Inflammatory macrophage treated with lipopolysaccharide for 4 hours (primary cell): ENCODE measurements at regions not wholly inside any gene's neighbourhood (a gene's known extent, or its start where the extent isn't known, plus 50 kb on each side); places are given as distances from the start of the nearest gene placed in this dataset.

Experiments used
- DNase-seq: peaks from one replicate; pipeline ENCODE4 v3.0.0-alpha.2; 2020

DNA sequence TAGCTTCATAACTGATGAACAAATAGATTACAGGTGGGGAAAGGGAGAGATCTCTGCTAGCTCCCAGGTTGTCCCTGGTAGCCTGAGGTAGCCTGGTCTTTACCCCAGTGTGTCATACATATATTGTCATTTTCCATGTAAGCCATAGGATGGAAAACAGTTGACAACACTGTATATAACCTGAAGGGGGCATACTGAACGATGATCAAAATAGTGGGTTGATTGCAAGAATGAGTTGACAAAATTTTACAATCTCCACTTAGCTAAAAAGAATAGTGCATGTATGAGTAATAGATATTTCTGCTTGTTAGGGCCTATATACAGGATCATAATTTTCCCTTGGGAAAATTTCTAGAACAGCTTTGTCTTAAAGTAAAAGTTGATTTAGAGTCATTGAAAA, 304.1 kb upstream of the HAND2 start:
- peak; percentile 5 for DNase-seq

DNA sequence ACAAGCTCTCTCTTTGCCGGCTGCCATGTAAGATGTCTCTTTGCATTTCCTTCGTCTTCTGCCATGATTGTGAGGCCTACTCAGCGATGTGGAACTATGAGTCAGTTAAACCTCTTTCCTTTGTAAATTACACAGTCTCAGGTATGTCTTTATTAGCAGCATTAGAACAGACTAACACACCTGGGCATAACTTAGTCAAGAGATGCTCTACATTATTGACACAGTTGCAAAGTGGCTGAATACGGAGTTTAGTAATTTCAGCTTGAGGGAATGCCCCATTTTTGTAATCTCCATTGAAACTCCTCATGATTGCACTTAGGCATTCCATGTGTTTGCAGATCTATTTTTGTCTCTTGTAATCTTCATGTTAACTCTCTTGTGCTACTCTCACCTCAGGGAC, 299.5 kb upstream of the HAND2 start:
- DNase-seq, result no peak

DNA sequence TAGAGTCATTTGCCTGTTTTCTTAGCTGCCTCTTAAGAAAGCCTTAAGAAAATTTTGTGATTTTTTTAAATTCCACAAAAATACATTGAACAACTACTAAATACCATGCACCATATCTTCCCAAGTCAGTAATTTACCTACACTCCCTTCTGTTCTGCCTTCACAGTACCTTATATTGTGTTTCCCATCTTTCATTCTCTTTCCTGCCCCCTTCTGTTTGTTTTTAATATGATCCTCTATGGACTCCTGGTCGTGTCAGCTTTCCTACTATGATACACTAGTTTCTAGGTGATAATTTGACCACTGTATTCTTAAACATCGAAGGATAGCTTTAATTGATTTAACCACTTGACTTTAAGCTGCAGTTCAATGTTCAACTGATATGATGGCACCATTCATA, 297.7 kb upstream of the HAND2 start:
- DNase-seq, result no peak

DNA sequence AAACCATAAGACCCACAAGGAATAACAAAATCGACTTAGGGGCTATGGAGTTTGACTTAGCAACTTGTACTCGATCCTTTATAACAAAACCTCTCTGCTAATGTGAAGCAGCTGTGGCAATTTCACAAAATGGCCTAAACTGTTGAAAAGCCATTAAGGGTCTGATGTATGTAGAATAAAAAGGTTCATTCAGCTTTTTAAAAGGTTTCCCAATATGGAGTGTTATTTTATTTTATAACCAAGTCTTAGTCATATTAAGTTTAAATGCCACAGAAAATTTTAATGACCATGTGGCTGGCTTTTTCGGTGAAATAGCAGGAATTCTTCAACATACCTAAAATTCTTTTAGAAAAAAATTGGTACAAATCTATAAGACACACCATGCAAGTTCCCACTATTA, 291.8 kb upstream of the HAND2 start:
- no peak for DNase-seq

DNA sequence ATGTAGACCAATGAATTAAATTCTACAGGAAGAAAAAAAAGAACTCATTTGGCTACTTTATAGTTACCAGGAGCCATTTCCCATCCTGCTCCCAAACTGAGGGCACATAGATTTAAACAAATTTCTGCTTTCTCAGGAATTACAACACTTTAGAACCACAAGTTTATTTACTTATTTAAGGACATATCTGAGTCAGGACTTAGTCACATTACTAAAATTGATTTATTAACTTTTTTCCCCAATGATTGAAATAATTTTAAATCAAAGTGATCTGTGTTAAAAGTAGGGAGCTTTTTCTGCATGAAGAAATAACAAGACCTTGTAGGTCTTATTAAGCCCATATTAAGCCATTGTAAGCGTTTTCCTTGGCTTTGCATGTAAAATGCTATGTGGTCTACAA, 291.0 kb upstream of the HAND2 start:
- no peak for DNase-seq

DNA sequence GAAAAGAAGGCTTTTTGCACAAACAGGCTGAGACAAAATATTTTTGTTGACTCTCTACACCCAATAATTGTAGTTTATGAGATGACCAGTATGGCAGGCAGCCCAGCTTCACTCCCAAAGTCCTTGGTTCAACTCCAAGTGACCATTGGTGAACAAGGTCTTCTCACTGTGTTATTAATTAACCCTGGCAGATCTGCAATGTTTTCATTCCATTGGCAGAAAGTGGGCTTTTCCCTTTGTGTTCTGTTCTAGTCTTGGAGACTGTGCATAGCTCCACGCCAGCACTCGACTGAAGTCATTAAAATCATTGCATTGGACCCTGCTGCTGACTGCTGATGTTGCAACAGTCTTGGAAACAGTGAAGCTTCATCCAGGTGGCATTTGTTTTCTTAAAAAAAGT, 277.3 kb upstream of the HAND2 start:
- DNase-seq, result no peak

DNA sequence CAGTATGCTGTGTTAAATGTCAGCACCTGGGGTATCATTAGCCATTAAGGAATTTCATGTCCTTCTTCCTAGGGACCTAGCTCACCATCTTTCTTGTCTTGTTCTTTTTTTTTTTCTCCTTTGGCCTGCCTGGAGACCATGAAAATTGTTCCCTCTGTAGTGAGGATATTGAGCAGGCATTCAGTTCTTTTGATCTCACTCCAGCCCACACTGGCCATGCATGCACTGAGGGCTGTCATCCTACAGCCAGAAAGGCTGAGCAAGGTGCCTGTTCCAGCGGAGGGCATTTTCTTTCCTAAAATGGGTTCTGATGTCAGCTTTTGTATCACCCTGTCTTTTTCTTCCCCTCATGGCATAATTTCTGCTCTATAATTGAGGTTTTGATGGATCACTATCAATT, 275.9 kb upstream of the HAND2 start:
- no peak for DNase-seq

DNA sequence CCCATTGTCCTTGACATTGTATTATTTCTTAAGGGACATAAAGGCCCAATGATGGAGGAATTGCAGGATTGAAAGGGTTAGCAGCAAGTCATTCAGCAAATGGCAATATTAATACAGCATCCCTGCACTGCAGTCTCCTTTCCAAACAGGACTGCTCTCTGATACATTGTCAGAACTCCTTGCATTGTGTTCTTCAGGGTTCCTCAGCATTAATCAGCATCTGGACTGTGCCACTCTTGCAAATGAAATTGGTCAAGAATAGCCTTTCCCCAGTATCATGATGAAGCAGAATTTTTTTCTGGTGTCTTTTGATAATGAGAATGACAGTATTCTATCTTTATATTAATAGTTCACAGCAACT, 272.6 kb upstream of the HAND2 start:
- no peak for DNase-seq

DNA sequence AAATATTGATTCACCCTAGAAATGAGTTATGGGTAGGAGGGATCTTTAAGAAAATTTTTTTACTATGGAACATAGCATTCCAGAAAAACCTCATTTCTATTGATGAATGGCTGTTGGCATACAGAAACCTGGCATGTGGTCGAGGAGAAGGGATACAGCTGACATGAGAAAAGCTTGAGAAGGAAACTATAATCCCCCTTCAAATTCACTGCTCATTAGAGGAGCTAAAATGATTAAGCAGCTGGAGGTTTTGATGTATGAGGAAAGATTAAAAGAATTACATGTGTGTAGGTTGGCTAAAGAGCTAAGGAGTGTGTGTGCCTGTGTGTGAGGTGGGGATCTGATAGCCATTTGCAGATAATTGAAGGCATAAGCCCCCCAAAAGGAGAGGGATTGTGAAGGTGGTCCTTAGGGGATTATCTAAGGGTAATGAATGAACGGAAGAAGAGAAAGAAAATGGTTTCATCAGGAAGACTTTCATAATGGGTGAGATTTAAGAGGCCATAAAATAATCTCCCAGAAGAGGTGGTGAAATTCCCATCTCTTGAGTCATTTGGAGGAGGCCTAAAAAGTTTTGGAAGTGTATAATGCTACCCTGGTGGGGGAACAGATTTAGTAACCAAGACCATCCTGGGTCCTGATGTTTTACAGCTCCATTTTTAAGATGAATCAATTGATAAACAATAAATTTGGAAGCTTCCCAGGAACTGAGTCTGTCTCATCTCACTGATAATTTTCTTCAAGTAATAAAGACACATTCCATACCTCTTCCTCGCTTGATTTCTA, 272.0 kb upstream of the HAND2 start:
- DNase-seq, result no peak

DNA sequence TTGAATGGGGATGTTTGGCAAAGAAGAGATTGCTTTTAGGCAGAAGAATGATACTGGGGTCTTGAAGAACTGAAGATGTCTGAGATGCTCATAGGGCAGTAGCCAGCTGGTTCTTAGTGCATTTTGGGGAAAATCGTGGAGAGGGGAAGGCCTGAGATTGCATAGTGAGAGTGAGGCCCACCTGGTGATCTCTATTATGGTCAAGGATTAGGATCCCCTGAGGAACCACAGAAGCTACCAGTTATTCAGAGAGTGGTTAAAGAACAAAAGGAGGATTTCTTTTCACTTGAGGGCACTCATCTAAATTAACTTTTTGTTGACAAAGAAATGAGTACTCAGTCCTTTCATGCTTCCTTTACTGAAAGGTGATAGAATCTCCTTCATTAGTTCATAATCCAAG, 271.3 kb upstream of the HAND2 start:
- DNase-seq, result no peak

DNA sequence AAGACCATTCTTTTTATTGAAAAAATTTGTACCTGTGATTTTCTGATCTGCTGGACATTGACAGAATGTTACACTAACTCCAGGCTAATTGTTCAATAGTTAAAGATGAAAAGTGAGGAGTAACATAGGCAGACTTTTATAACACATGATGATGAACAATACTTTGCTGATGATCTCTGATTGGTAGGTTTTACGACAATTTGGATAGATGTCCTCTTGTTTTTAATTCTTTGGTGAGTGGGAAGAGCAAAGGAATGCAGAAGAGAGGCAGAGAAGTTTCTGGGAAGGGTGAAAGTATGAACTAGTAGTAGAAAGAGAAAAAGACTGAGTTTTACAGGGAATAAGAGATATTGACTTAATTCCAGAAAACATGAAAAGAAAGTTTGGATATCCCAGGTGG, 267.3 kb upstream of the HAND2 start:
- no peak for DNase-seq

DNA sequence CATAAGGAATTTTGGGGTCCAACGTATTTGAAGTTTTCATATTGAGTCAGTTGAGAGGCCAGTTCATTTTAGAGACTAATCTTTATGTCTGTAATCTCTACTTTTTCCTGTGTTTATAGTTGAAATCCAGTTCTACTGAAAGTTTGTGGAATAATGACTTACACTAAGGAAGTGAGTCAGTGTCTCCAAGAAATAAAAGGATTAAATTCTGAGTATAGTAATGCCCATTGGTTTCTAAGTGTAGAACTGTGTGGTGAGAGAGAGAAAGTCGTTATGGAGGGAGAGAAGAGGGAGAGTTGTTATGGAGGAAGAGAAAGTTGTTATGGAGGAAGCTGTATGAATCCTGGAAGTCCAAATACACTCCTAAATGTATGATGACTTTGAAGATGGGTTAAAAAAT, 264.6 kb upstream of the HAND2 start:
- no peak for DNase-seq

DNA sequence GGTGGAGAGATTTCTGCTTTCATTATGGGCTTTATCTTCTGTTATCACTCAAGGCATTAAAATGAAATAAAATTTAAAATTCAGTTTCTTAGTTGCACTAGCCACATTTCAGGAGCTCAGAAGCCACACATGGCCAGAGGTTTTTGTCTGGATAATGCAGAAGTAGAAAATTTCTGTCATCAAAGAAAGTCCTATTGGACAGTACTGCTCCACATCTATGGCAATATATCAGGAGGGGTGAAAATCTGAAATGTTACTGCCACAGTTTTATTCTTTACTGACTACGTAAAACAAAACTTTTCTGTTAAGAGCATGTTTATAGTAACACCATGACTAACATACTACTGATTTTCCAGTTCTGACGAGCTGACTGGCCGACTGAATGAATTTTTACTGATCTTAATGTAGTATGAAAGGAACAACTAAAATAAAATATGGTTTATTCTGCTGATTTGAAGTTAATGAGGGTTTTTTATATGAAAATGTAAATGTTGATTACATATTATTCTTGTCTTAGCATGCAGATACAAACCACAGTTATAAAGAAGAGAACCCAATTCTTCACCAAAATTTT, 264.0 kb upstream of the HAND2 start:
- no peak for DNase-seq

DNA sequence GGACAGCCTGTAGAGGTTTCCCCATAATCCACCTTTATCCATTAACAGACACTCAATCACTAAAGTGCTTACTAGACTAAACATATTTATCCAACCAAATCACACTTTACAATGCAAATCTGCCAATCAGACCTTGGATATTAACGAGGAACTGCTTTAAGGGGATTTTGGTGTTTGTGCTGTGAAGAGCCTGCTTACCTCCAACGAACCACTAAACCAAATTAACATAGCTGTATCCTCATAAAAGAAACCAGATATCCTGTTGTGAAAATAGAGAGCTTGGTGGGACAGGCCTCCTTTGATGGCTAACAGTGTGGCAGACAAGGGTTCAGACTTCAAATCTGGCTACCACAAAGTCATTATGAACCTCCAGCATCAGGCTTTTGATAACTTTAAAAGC, 252.6 kb upstream of the HAND2 start:
- DNase-seq, result no peak

DNA sequence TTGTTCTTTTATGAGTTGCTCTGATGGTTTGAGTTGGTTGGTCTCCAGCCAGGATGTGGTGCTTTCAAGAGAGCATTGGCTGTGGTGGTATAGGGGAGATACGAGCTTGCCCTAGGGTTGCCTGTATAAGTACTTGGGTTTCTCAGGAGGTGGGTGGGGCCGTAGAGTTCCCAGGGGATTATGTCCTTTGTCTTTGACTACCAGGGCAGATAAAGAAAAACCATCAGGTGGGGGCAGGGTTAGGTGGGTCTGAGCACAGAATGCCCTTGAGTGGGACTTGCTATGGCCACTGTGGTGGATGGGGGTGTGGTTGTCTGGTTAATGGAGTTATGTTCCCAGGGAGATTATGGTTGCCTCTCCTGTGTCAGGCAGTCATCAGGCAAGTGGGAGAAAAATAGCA, 247.9 kb upstream of the HAND2 start:
- DNase-seq, result no peak

DNA sequence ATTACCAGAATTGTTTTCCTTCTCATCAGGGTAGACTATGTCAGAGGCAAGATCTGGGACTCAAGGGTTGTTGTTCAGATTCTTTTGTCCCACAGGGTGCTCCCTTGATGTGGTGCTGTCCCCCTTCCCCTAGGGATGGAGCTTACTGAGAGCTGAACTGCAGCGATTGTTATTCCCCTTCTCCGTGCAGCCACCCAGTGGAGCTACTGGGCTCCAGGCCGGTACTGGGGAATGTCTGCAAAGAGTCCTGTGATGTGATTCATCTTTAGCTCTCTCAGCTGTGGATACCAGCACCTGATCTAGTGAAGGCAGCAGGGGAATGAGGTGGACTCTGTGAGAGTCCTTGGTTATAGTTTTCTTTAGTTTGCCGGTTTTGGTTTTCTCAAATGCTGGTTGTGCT, 247.4 kb upstream of the HAND2 start:
- no peak for DNase-seq

DNA sequence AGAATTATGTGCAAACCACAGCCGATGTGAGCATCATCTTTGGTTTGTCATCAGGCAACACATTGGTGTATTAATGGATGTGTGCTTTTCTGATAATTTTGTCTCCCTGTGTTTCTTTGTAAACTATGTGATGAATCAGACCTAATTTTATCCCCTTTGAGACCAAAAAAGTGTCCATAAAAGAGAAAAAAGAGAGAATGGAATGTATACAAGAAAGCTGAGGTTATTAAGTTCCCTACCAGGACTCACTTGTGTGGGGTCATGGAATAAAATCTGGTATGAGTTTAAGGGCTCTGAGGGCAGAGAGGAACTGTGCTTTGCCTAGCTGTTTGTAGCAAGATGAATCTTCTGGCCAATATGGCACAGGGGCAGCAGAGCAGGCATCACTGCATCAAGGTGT, 239.5 kb upstream of the HAND2 start:
- DNase-seq, result no peak

DNA sequence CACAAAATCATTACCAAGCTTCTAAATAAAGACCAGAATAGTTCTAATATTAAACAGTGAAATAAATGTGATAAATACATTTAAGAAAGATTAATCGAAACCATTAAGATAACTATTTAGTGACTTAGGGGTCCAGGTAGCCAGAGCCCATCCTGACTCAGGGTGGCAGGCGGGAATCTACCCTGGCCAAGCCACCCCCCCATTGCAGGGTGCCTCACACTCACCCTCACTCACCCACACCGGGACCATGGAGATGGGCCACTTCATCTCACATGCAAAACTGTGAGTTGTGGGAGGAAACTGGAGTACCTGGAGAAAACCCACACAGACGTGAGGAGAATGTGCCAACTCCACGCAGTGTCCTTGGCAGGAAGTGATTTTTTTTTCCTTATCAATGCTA, 237.6 kb upstream of the HAND2 start:
- no peak for DNase-seq

DNA sequence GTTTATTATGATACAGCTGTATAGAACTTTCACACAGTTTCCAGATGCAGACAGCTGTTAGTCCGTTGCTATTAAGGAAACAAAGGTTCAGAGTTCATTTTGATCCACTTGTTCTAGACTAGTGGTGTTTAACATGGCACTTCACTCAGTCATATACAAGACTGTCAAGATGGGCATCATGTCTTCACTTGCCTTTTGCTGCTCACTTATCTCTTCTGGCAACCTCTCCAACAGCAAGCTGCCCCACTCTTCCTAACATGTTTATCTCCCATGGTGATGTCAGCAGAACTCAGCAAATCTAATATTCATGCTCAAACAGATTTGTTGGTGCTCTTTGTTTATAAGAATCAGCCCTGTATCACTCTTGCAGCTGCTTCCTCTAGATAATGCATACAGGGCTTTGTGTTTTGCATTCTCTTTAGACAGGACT, 236.2 kb upstream of the HAND2 start:
- DNase-seq, result no peak

DNA sequence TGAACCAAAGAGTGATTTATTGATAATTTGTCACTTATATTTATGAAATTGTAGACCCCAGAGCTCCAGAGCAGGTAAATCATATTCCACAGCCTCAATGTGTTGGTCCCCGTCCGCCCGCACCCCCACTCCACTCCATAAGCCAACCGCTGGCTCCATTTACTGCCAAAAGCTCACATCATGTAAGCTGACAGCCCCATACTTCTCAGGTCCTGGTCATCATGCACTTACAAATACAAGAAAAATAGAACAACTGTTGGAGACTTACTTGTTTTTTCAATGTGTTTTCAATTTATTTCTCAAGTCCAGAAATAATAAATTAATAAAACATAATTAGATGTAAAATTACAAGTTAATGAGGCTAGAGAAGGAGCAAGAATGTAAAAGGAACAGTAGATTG, 235.7 kb upstream of the HAND2 start:
- no peak for DNase-seq

DNA sequence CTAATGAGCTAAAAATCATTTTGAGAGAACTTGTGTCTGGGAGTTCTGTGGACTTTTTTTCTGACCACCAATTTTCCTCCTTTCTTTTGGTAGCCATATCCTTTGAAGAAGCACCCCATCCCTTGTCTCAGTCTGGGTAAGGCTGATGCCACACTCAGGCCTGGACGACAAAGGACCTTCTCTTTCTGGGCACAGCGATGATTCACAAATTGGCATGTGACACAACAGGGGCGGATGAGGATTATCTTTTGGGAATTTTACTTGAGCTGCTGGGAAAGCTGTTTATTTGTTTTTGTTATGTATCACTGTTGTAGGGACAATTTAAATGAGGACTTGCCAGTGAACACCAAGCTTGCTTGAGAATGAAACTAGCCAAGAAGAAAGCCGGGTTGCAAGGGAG, 233.4 kb upstream of the HAND2 start:
- no peak for DNase-seq

DNA sequence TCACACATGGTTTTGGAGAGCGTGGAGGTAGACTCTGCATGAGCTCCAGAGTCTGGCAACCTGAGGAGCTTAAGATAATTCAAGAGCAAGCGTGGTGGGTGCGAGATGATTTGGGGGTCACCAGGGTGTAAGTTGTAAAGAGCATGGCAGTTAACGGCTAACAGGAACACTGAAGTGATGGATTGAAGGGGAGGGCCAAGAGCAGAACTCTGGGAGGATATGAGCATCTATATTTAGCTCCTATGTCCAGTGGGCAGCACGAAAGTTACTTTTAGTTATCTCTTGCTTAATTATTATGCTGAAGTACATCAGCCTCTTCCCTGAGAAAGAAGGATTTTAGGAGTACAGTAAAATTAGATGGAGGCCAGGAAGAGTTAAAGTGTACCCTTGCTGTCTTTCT, 231.9 kb upstream of the HAND2 start:
- DNase-seq, result no peak

DNA sequence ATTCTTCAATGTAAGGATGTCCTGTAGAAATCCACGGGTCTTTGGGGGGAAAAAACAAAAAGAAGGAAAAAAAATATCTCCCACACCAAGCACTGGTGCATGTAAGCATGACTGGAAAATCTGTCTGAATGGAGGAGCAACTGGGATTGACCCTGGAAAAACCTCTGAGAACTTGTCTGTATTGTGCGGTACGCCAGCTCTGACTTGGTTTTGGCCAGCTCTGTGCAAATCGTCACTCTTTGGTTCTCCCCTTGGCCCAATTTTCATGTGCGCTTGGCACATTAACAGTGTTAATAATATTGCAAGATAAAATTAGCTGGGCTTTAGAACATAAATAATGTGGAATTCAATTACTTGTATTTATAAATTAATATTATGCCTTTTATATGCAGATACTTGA, 231.2 kb upstream of the HAND2 start:
- no peak for DNase-seq

DNA sequence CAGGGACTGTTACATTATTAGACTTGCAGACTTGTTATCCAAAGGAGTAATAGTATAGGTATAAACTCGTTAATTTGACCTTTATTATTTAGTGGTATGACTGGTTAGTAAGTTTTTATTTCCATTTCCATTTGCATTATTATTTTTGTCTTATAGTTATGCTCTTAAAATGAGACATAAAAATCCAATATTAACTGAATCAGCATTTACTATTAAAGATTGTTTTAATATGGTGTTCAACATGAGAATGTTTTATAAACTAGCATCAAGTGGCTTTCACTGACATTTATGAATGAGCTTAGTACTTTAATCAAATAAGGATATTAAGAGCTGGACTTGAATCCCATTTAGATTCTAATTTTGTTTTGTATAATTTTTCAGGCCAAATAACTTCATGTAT, 228.1 kb upstream of the HAND2 start:
- DNase-seq, result no peak

DNA sequence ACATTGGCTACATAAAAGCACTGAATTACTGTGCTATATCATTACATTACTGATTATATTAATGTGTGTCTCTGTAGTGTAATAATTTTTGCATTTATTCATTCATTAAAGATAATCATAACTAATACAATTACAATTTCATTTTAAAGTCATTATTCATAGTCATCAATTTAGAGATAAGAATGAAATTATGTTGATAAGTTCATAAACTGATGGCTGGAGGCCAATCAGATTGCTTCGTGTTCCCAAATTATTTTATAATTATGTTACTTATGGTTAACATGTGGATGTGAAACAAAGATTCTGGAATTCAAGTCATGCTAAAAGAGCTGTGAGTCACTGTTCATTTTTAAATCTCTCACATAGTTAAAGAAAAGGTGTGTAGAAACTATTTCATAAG, 223.4 kb upstream of the HAND2 start:
- no peak for DNase-seq
